Mesodermal cell (in vitro differentiated cells): ENCODE measurements at regions not wholly inside any gene's neighbourhood (a gene's known extent, or its start where the extent isn't known, plus 50 kb on each side); places are given as distances from the start of the nearest gene placed in this dataset.
"Not testable (repeated sequence)": the region's sequence is repeated elsewhere in the genome, so short reads cannot be mapped to it uniquely, and the experiment has no call there.

Experiments used
- H3K27ac ChIP-seq: 2 replicates; pipeline ENCODE4 v1.7.0; 2013; ENCODE audit warnings: mild to moderate bottlenecking, low read depth, low read length, moderate library complexity; ENCODE audit not compliant: severe bottlenecking
- H3K36me3 ChIP-seq: 2 replicates; pipeline ENCODE4 v1.7.1; 2013; ENCODE audit warnings: mild to moderate bottlenecking, low read length, moderate library complexity; ENCODE audit not compliant: control insufficient read depth, insufficient read depth
- H3K4me1 ChIP-seq: one replicate; pipeline ENCODE4 v1.7.1; 2013; ENCODE audit warnings: mild to moderate bottlenecking, low read length; ENCODE audit not compliant: insufficient read depth, control insufficient read depth, poor library complexity, severe bottlenecking
- H3K4me3 ChIP-seq: 2 replicates; pipeline ENCODE4 v1.7.0; 2013; ENCODE audit warnings: low read length, control low read depth, mild to moderate bottlenecking; ENCODE audit not compliant: insufficient read depth, poor library complexity, severe bottlenecking; ENCODE audit errors: extremely low read depth
- H3K9me3 ChIP-seq: 2 replicates; pipeline ENCODE4 v1.7.1; 2013; ENCODE audit warnings: mild to moderate bottlenecking, low read length, moderate library complexity; ENCODE audit not compliant: control insufficient read depth
- WGBS, 2 experiments: methylation state at CpG; one replicate each; pipeline ENCODE4 v1.1.5; 2013; ENCODE audit warnings: missing lambda C conversion rate in 2 of 2; ENCODE audit not compliant: insufficient coverage in 2 of 2; 5-methylcytosine and 5-hydroxymethylcytosine counted together

DNA sequence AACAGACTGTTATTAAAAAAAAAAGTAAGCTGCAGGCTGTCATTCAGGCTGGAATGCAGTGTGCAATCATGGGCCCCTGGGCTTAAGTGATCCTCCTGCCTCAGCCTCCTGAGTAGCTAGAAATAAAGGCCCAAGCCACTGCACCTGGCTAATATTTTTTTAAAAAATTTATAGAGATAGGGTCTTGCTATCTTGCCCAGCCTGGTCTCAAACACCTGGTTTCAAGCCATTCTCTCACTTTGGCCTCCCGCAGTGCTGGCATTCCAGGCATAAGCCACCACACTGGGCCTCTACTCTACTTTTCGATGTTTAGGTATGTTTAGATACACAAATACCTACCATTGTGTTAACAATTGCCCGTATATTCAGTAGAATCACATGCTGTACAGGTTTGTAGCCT is 270.4 kb upstream of the PRKCQ start:
- no peak overlapping the region for H3K27ac ChIP-seq
- H3K4me3 ChIP-seq: no peak overlapping the region
- H3K36me3 ChIP-seq: no peaks in the 10 kb centered on the region
- 96 to 100% methylated on average over 1 to 3 of the region's 3 CpGs for WGBS, 2 experiments
- H3K9me3 ChIP-seq: no peaks in the 10 kb centered on the region
- no peaks in the 10 kb centered on the region for H3K4me1 ChIP-seq

DNA sequence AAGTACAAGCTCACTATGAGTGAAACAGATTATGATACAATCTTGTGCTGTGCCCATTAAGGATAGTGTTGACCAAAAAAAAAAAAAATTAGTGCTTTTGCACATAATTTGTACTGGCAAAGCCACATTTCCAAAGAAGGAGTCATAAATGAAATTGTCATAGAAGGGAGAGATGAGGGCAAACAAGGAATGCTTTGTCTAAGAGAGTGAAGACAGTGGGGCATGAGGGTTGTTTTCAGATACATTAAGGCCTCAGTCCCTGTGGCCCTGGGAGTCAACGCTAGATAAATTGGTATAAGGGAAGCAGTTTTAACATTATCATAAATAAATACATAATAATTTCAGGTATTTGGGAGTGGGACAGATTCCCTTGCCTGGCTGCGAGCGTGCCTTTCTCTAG is 267.5 kb upstream of the PRKCQ start:
- H3K9me3 ChIP-seq: peaks cover 11% of the 10 kb centered on the region
- H3K27ac ChIP-seq: no peak overlapping the region
- no peak overlapping the region for H3K4me3 ChIP-seq
- H3K36me3 ChIP-seq: no peaks in the 10 kb centered on the region
- H3K4me1 ChIP-seq: no peaks in the 10 kb centered on the region
- 94% methylated on average over 2 of the region's 3 CpGs; no CpG with 5 or more reads in 1 of the 2 experiments for WGBS, 2 experiments

DNA sequence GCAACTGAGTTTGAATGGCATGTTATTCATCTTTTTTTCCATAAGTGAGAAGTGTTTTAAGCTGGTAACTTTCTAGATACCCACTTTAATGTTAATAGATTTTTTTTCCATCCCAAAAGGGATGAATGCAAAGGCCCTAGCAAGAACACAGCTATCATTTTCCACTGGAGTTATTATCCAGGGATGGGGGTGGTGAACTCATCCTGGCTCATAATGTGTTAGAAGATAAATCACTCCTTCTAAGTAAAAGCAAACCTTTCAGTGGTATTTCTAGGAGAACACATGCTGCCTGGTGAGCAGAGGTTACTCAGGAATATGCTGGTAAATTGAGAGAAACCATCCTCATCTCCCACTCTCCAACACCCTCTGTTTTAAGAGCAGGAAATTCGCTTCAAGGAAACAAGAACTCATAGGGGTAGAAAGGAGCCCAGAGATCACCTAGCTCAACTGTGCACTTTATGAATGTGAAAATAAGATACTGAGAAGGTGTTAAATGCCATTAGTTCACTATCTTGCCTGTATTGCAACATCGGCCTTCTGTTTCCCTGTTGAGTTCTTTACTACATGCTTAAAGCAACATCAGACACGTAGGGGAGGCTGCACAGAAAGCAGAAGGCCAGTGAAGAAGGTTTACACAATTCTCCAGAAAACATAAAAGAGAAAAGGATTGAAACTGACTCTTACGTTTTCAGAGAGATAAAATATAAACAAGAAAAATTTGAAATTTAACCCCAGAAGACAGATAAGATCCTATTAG is 264.0 kb upstream of the PRKCQ start:
- Histone ChIP-seq H3K4me3 (no peak overlapping the region), H3K9me3 (peaks cover 11% of the 10 kb centered on the region), H3K27ac (no peak overlapping the region), H3K36me3 (no peaks in the 10 kb centered on the region), H3K4me1 (no peaks in the 10 kb centered on the region)
- WGBS, 2 experiments: 100% methylated on average over 1 of the region's 4 CpGs; no CpG with 5 or more reads in 1 of the 2 experiments

- H3K9me3 ChIP-seq: peaks cover 11% of the 10 kb centered on the region
- H3K4me3 ChIP-seq: no peak overlapping the region
- WGBS, 2 experiments: 96 to 100% methylated on average over 3 to 4 of the region's 4 CpGs
- no peaks in the 10 kb centered on the region for H3K36me3 ChIP-seq
- no peaks in the 10 kb centered on the region for H3K4me1 ChIP-seq
- H3K27ac ChIP-seq: no peak overlapping the region
Measured at GRCh38 chr10:6843481-6843881, 263.4 kb upstream of the PRKCQ start.

DNA sequence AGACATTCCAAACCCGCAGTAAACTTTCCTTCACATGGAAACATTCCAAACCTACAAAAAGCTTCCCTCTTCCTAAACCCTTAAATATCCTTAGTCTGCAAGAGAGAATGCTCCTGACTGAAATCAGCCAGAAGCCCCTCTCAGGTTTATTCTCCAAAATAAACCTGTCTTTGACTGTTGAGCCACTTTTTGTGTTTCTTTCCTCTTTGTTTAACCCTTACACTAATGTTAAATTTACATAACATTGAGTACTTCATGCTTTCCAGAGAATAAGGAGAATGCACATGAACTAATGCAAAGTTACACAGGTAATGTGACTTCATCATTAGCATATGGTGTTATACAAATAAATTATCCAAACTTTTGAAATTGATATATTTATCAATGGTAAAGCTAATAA is 262.6 kb upstream of the PRKCQ start:
- whole genome bisulfite sequencing, 2 experiments: 100% methylated on average over 1 of the region's 1 CpG
- Histone ChIP-seq H3K27ac (no peak overlapping the region), H3K4me3 (no peak overlapping the region), H3K9me3 (peaks cover 11% of the 10 kb centered on the region), H3K36me3 (no peaks in the 10 kb centered on the region), H3K4me1 (no peaks in the 10 kb centered on the region)

DNA sequence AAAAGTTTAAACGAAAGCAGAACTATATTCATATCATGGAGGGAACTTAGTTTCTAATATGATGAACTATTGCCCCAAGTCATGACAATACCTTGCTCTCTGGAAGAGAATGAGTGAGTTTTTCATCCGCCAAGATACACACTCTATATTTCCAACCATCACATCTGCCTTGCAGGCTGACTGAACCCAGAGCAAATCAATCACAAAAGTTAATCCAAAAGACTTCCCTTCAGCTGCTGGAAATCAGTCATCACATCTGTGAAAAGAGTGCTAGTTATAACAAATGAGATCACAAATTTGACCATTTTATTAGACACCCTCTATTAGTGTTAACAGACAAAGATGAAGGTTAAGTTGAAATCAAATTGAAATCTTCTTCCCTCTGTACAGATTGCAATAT is 261.7 kb upstream of the PRKCQ start:
- H3K4me3 ChIP-seq: no peak overlapping the region
- WGBS, 2 experiments: 100% methylated on average over 1 of the region's 2 CpGs; no CpG with 5 or more reads in 1 of the 2 experiments

DNA sequence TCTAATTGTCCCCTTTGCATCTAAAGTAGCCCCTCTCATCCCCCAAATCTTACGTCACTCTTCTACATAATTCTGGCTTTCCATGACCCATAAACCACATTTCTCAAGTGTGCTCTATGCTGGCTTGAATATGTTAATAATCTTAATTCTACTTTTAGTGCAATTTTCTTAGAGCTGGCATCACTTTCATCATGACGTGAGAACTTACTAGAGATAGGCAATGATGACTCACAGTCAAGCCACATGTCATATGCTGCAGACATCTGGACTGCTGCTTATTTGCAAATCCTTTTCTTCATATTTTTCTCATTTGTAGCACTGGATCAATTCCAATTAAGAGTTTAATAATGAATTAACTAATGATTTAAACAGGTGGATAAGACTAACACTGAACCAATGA is 260.7 kb upstream of the PRKCQ start:
- no peak overlapping the region for H3K27ac ChIP-seq
- WGBS, 2 experiments: 88 to 100% methylated on average over 1 of the region's 2 CpGs
- H3K9me3 ChIP-seq: peaks cover 11% of the 10 kb centered on the region
- no peak overlapping the region for H3K4me3 ChIP-seq
- H3K4me1 ChIP-seq: no peaks in the 10 kb centered on the region
- H3K36me3 ChIP-seq: no peaks in the 10 kb centered on the region

More for the DNA sequence above, 261.7 kb upstream of the PRKCQ start:
- Histone ChIP-seq H3K36me3 (no peaks in the 10 kb centered on the region), H3K9me3 (peaks cover 11% of the 10 kb centered on the region), H3K27ac (no peak overlapping the region), H3K4me1 (no peaks in the 10 kb centered on the region)

- H3K4me3 ChIP-seq: no peak overlapping the region
- H3K4me1 ChIP-seq: no peaks in the 10 kb centered on the region
- H3K9me3 ChIP-seq: peaks cover 11% of the 10 kb centered on the region
- no peaks in the 10 kb centered on the region for H3K36me3 ChIP-seq
- 91 to 96% methylated on average over 5 of the region's 5 CpGs for WGBS, 2 experiments
- H3K27ac ChIP-seq: no peak overlapping the region
Measured at GRCh38 chr10:6840201-6840691, 260.2 kb upstream of the PRKCQ start.

GRCh38 chr10:6838118-6838517 is 258.0 kb upstream of the PRKCQ start:
- Histone ChIP-seq H3K4me1 (no peaks in the 10 kb centered on the region), H3K36me3 (no peaks in the 10 kb centered on the region), H3K9me3 (peaks cover under 1% of the 10 kb centered on the region), H3K27ac (no peak overlapping the region), H3K4me3 (no peak overlapping the region)
- 100% methylated on average over 1 of the region's 3 CpGs for WGBS, 2 experiments

- Histone ChIP-seq H3K9me3 (no peaks in the 10 kb centered on the region), H3K27ac (no peak overlapping the region), H3K36me3 (no peaks in the 10 kb centered on the region), H3K4me3 (no peak overlapping the region), H3K4me1 (no peaks in the 10 kb centered on the region)
- WGBS, 2 experiments: 40% methylated on average over 1 of the region's 2 CpGs; no CpG with 5 or more reads in 1 of the 2 experiments
Measured at GRCh38 chr10:6833458-6834011, 253.5 kb upstream of the PRKCQ start.

GRCh38 chr10:6830981-6831380 is 250.9 kb upstream of the PRKCQ start:
- not testable (repeated sequence) for H3K36me3 ChIP-seq, H3K27ac ChIP-seq, H3K4me3 ChIP-seq, H3K9me3 ChIP-seq, H3K4me1 ChIP-seq
- WGBS, 2 experiments: 100% methylated on average over 2 of the region's 4 CpGs; no CpG with 5 or more reads in 1 of the 2 experiments
